CD14-positive monocyte (primary cell): ENCODE measurements at regions not wholly inside any gene's neighbourhood (a gene's known extent, or its start where the extent isn't known, plus 50 kb on each side); places are given as distances from the start of the nearest gene placed in this dataset.

Experiments used
- DNase-seq, 3 donors: peaks; one replicate each; pipeline ENCODE4 v3.0.0-alpha.2; 2011 to 2022
- H2AFZ ChIP-seq: 2 replicates; pipeline ENCODE4 v1.6.0; 2012; ENCODE audit warnings: mild to moderate bottlenecking, low read depth, low read length, inconsistent platforms; ENCODE audit not compliant: insufficient read depth, poor library complexity, severe bottlenecking
- H3K27ac ChIP-seq, 2 donors: 1 replicate in 1 of 2; 2 replicates in 1 of 2; pipeline ENCODE4 v1.5.1; 2012 to 2013; ENCODE audit warnings: low read length in 2 of 2, control low read depth in 1 of 2, inconsistent platforms in 1 of 2, low read depth in 1 of 2, mild to moderate bottlenecking in 1 of 2
- H3K27me3 ChIP-seq, 2 donors: one replicate each; pipeline versions ENCODE4 v1.6.0 to v1.6.1; 2011 to 2013; ENCODE audit warnings: low read length in 2 of 2; ENCODE audit not compliant: control insufficient read depth in 2 of 2, insufficient read depth in 2 of 2
- H3K36me3 ChIP-seq, 2 donors: replicated peaks in 1 of 2; 1 replicate in 1 of 2; 2 replicates in 1 of 2; pipeline versions ENCODE4 v1.5.1 to v1.6.1; 2012 to 2013; ENCODE audit warnings: low read length in 2 of 2, control low read depth in 1 of 2, inconsistent platforms in 1 of 2, mild to moderate bottlenecking in 1 of 2; ENCODE audit not compliant: insufficient read depth in 2 of 2, control insufficient read depth in 1 of 2
- H3K4me1 ChIP-seq, 2 donors: 1 replicate in 1 of 2; 2 replicates in 1 of 2; pipeline versions ENCODE4 v1.5.1 to v1.6.1; 2012 to 2013; ENCODE audit warnings: low read length in 2 of 2, control low read depth in 1 of 2, inconsistent platforms in 1 of 2, mild to moderate bottlenecking in 1 of 2, moderate library complexity in 1 of 2; ENCODE audit not compliant: insufficient read depth in 2 of 2, control insufficient read depth in 1 of 2
- H3K4me2 ChIP-seq: replicated peaks from 2 replicates; pipeline ENCODE3; 2012; ENCODE audit warnings: low read length, moderate library complexity, mild to moderate bottlenecking; ENCODE audit not compliant: poor library complexity, severe bottlenecking; ENCODE audit errors: extremely low read depth
- H3K4me3 ChIP-seq, 3 experiments: fragments of 200-600 bp in 1 of 3; sonication (generic) in 1 of 3; replicated peaks in 1 of 3; 1 replicate in 2 of 3; 2 replicates in 1 of 3; pipeline ENCODE4 v1.5.1; 2011 to 2013; ENCODE audit warnings: low read length in 3 of 3, mild to moderate bottlenecking in 3 of 3, control low read depth in 2 of 3, low read depth in 2 of 3, inconsistent platforms in 1 of 3, moderate library complexity in 1 of 3
- H3K79me2 ChIP-seq: 2 replicates; pipeline ENCODE4 v1.6.0; 2012; ENCODE audit warnings: mild to moderate bottlenecking, control low read depth, inconsistent platforms, low read length, moderate library complexity; ENCODE audit not compliant: insufficient read depth
- H3K9ac ChIP-seq: 2 replicates; pipeline ENCODE4 v1.6.0; 2017; ENCODE audit warnings: low read length, mild to moderate bottlenecking; ENCODE audit not compliant: insufficient read depth, poor library complexity, severe bottlenecking
- H3K9me3 ChIP-seq, 2 donors: replicated peaks in 1 of 2; 1 replicate in 1 of 2; 2 replicates in 1 of 2; pipeline versions ENCODE4 v1.5.1 to v1.6.1; 2012 to 2013; ENCODE audit warnings: low read length in 2 of 2, control low read depth in 1 of 2; ENCODE audit not compliant: control insufficient read depth in 1 of 2, insufficient read depth in 1 of 2
- H4K20me1 ChIP-seq: 2 replicates; pipeline ENCODE4 v1.6.0; 2012; ENCODE audit warnings: mild to moderate bottlenecking, low read length, control low read depth, moderate library complexity; ENCODE audit not compliant: insufficient read depth
- H3K27ac Mint-ChIP-seq, 7 donors: one replicate each; pipeline ENCODE4 v1.8.0; 2020; ENCODE audit warnings: mild to moderate bottlenecking in 7 of 7, mixed read lengths in 7 of 7, moderate library complexity in 6 of 7, inconsistent platforms in 2 of 7
- H3K27me3 Mint-ChIP-seq, 3 donors: one replicate each; pipeline ENCODE4 v1.8.0; 2021 to 2022; ENCODE audit warnings: low read depth in 3 of 3, mild to moderate bottlenecking in 3 of 3, mixed read lengths in 3 of 3, moderate library complexity in 3 of 3, inconsistent platforms in 1 of 3
- H3K36me3 Mint-ChIP-seq, 2 donors: one replicate each; pipeline ENCODE4 v1.8.0; 2020; ENCODE audit warnings: mixed read lengths in 2 of 2, inconsistent platforms in 1 of 2, mild to moderate bottlenecking in 1 of 2
- H3K4me1 Mint-ChIP-seq: one replicate; pipeline ENCODE4 v1.8.0; 2020; ENCODE audit warnings: mild to moderate bottlenecking, mixed read lengths
- H3K4me3 Mint-ChIP-seq, 2 donors: one replicate each; pipeline ENCODE4 v1.8.0; 2020; ENCODE audit warnings: mild to moderate bottlenecking in 2 of 2, mixed read lengths in 2 of 2, moderate library complexity in 1 of 2
- H3K9me3 Mint-ChIP-seq, 7 donors: one replicate each; pipeline ENCODE4 v1.8.0; 2020 to 2022; ENCODE audit warnings: mixed read lengths in 7 of 7, mild to moderate bottlenecking in 6 of 7, moderate library complexity in 6 of 7, inconsistent platforms in 2 of 7
- CTCF ChIP-seq: fragments of 200-600 bp; IDR thresholded peaks from one replicate; pipeline ENCODE4 v1.8.0; 2022; ENCODE audit warnings: antibody characterized with exemption, mild to moderate bottlenecking
- WGBS: methylation state at CpG from one replicate; pipeline ENCODE4 v1.1.5; 2013; ENCODE audit warnings: missing lambda C conversion rate; ENCODE audit not compliant: insufficient coverage; 5-methylcytosine and 5-hydroxymethylcytosine counted together
- intact Hi-C, 2 donors: fragments of 100-400 bp; cut with micrococcal nuclease; formaldehyde crosslinking; loops; one replicate each; pipeline versions ENCODE4 v1.15.0 to v1.15.1; 2023

- Histone ChIP-seq H3K79me2 (no peaks in the 10 kb centered on the region), H3K27me3 (no peaks in the 10 kb centered on the region), H3K36me3 (no peaks in the 10 kb centered on the region), H3K4me1 (no peaks in the 10 kb centered on the region), H3K4me3 (no peak overlapping the region), H3K27ac (no peak overlapping the region), H2AFZ (no peak overlapping the region), H3K9ac (no peak overlapping the region), H3K4me2 (no peak overlapping the region), H4K20me1 (no peaks in the 10 kb centered on the region), H3K9me3 (no peaks in the 10 kb centered on the region)
- Mint-ChIP-seq H3K4me1 (no peaks in the 10 kb centered on the region), H3K36me3 (no peaks in the 10 kb centered on the region), H3K27ac (no peak overlapping the region), H3K27me3 (peaks cover 0 to 3% (median 2%) of the 10 kb centered on the region in 3 donors), H3K4me3 (no peak overlapping the region), H3K9me3 (peaks cover 0 to 7% (median 4%) of the 10 kb centered on the region in 7 donors)
- intact Hi-C loops = no loop called here
- no CpG with 5 or more reads among the region's 2 CpGs for WGBS
- no peak for DNase-seq
- no peak for TF ChIP-seq CTCF
Observed at GRCh38 chr22:33186816-33187215, 128.6 kb upstream of the SYN3 start.

GRCh38 chr22:33180356-33180755 is 122.2 kb upstream of the SYN3 start:
- Mint-ChIP-seq H3K36me3 (no peaks in the 10 kb centered on the region), H3K27ac (no peak overlapping the region), H3K4me1 (no peaks in the 10 kb centered on the region), H3K4me3 (no peak overlapping the region), H3K27me3 (peaks cover 2% of the 10 kb centered on the region in 3 donors), H3K9me3 (peaks cover 0 to 9% (median 5%) of the 10 kb centered on the region in 7 donors)
- H3K36me3 ChIP-seq = no peaks in the 10 kb centered on the region
- H3K27me3 ChIP-seq = no peaks in the 10 kb centered on the region
- TF ChIP-seq CTCF = no peak
- no CpG with 5 or more reads among the region's 4 CpGs for WGBS
- H3K9ac ChIP-seq = no peak overlapping the region
- H3K9me3 ChIP-seq = no peaks in the 10 kb centered on the region
- no peak overlapping the region for H2AFZ ChIP-seq
- no peaks in the 10 kb centered on the region for H3K4me1 ChIP-seq
- no peak for DNase-seq
- intact Hi-C loops = no loop called here
- H4K20me1 ChIP-seq = no peaks in the 10 kb centered on the region
- no peaks in the 10 kb centered on the region for H3K79me2 ChIP-seq
- H3K4me3 ChIP-seq = no peak overlapping the region
- H3K27ac ChIP-seq = no peak overlapping the region
- no peak overlapping the region for H3K4me2 ChIP-seq
